Activated naive CD8-positive, alpha-beta T cell treated with anti-CD3 and anti-CD28 coated beads, Interleukin-2, amount 10 ng/mL, durations not matched to agents 7 days and 5 days (primary cell): ENCODE measurements at regions not wholly inside any gene's neighbourhood (a gene's known extent, or its start where the extent isn't known, plus 50 kb on each side); places are given as distances from the start of the nearest gene placed in this dataset.

ENCODE experiments used
- ATAC-seq: fragments of 150-1000 bp; cut with Tn5 transposase; one replicate; pipeline ENCODE4 v1.10.0; 2021; ENCODE audit warnings: low read depth, moderate library complexity
- POLR2A ChIA-PET: fragments of 350-600 bp; sonication (Branson Sonifier 250); formaldehyde crosslinking; loops from one replicate; lab custom pipeline; 2021; ENCODE audit warnings: antibody characterized with exemption; lab: Charles Lee
- DNase-seq: peaks from one replicate; pipeline ENCODE4 v3.0.0; 2021
- H3K27ac Mint-ChIP-seq: one replicate; pipeline ENCODE4 v1.8.0; 2022; ENCODE audit warnings: mild to moderate bottlenecking, mixed read lengths
- H3K27me3 Mint-ChIP-seq: one replicate; pipeline ENCODE4 v1.8.0; 2022; ENCODE audit warnings: mild to moderate bottlenecking, moderate library complexity, mixed read lengths
- H3K36me3 Mint-ChIP-seq: one replicate; pipeline ENCODE4 v1.8.0; 2021; ENCODE audit warnings: mild to moderate bottlenecking, mixed read lengths
- H3K4me1 Mint-ChIP-seq: one replicate; pipeline ENCODE4 v1.8.0; 2021; ENCODE audit warnings: mixed read lengths
- H3K4me3 Mint-ChIP-seq: one replicate; pipeline ENCODE4 v1.8.0; 2022; ENCODE audit warnings: mild to moderate bottlenecking, moderate library complexity, mixed read lengths
- H3K9me3 Mint-ChIP-seq: one replicate; pipeline ENCODE4 v1.8.0; 2021; ENCODE audit warnings: mixed read lengths

DNA sequence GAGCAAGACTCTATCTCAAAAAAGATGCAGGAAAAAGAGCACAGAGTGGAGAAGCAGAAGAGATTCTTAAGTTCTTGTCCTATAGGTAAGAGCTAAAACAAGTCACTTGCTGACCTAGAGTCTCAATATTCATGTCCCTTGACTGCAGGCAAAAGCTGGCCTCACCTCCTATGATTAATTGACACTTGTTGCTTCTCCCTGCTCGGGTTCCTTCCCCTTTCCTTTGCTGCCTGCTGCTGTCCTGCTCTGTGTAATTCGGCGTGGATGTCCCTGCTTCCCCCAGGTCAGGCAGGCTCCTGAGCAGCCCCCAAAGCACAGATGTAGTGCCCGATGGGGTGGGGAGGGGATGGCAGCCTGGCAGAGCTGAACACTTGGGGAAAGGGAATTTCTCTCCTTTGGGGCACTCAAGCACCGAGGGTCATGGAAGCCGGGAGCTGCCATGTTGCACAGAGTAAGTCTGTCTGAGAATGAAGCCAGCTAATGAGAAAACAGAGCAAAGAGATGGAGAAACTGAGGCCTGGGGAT lies 60.8 kb upstream of the NUP50 start:
- no peak overlapping the region for H3K4me3 Mint-ChIP-seq
- H3K36me3 Mint-ChIP-seq, result no peaks in the 10 kb centered on the region
- ATAC-seq, result no peak
- H3K4me1 Mint-ChIP-seq, result no peaks in the 10 kb centered on the region
- POLR2A ChIA-PET, result interaction anchor here (1.5 kb wide), 1 partner anchor 61 kb away, joined by 3 read pairs; the partner anchor contains the start of gene NUP50
- no peak for DNase-seq
- no peak overlapping the region for H3K27ac Mint-ChIP-seq
- no peaks in the 10 kb centered on the region for H3K9me3 Mint-ChIP-seq
- H3K27me3 Mint-ChIP-seq, result peaks cover 4% of the 10 kb centered on the region

DNA sequence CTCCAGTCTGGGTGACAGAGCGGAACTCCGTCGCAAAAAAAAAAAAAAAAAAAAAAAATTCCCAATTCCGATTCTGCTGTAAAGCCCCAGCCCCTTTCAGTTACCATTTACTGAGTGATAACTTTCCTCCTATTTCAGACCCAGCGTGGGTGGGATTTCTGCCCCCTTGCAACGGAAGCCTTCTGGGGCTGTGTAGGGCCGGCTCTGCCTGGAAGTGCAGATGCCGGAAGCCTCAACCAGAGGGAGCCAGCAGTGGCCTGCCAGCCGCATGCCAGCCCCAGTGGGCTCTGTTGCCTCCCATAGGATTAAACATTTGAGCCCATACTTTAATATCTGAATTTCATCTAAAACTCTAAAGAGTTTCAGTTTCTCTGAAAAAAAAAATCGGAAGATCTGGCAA lies 60.0 kb upstream of the NUP50 start:
- Mint-ChIP-seq H3K4me1 (no peaks in the 10 kb centered on the region), H3K27me3 (peaks cover 4% of the 10 kb centered on the region), H3K36me3 (no peaks in the 10 kb centered on the region), H3K9me3 (no peaks in the 10 kb centered on the region), H3K27ac (no peak overlapping the region), H3K4me3 (no peak overlapping the region)
- ATAC-seq, result no peak
- DNase-seq, result no peak
- POLR2A ChIA-PET, result no interaction called here

DNA sequence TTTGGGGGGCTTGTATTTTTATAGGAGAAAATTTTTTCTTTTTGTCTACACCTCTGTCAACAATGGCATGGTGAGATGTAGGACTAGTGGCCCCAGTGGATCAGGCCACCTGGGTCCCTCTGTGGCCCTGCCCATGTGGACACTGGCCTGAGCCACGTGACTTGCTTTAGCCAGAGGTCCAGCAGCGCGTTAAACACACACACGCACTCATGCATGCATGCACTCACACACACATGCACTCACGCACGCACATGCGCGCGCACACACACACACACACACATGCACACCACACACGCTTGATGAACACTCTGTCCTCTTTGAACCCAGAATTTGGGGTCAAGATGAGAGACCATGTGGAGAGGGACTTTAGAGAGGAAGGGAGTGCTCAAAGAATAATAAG lies 59.4 kb upstream of the NUP50 start:
- DNase-seq (no peak), ATAC-seq (no peak)
- Mint-ChIP-seq H3K27ac (no peak overlapping the region), H3K9me3 (no peaks in the 10 kb centered on the region), H3K36me3 (no peaks in the 10 kb centered on the region), H3K27me3 (peaks cover 4% of the 10 kb centered on the region), H3K4me1 (no peaks in the 10 kb centered on the region), H3K4me3 (no peak overlapping the region)
- POLR2A ChIA-PET, result no interaction called here

DNA sequence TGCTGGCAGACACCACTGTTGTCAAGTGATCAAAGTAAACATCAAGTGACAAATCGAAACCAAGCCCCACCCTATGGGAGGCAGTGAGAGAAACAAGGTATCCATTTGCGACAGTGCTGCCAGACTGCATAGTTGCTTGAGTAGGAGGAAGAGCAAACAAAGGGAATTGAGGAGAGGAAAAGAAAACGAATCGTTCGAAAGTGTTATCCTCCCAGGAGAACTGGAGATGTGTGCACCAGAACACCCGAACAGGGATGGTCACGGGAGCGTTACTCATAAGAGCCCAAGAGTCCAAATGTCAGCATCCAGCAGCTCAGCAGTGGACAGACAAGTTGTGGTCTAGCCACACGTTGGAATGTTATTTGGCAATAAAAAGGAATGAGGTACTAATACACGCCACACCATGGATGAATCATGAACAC lies 58.4 kb upstream of the NUP50 start:
- POLR2A ChIA-PET, result no interaction called here
- DNase-seq (no peak), ATAC-seq (no peak)
- H3K27me3 Mint-ChIP-seq, result peaks cover 5% of the 10 kb centered on the region
- H3K4me1 Mint-ChIP-seq, result no peaks in the 10 kb centered on the region
- H3K27ac Mint-ChIP-seq, result no peak overlapping the region
- no peaks in the 10 kb centered on the region for H3K36me3 Mint-ChIP-seq
- no peaks in the 10 kb centered on the region for H3K9me3 Mint-ChIP-seq
- H3K4me3 Mint-ChIP-seq, result no peak overlapping the region

DNA sequence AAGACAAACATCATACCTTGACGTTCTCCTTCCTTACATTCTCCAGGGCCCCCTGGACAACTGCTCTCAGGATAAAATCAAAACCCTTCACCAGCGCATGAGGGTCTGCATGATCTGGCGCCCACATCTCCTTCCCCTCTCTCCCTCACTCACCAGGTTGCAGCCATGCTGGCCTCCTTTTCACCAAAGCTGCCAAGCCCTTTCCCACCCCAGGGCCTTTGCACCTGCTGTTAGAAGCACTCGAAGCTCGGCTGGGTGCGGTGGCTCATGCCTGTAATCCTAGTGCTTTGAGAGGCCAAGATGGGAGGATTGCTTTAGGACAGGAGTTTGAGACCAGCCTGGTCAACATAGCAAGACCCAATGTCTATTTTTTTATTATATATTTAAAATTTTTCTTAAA lies 56.1 kb upstream of the NUP50 start:
- Mint-ChIP-seq H3K36me3 (no peaks in the 10 kb centered on the region), H3K4me1 (no peaks in the 10 kb centered on the region), H3K27me3 (peaks cover 10% of the 10 kb centered on the region), H3K27ac (no peak overlapping the region), H3K4me3 (no peak overlapping the region), H3K9me3 (no peaks in the 10 kb centered on the region)
- POLR2A ChIA-PET, result no interaction called here
- ATAC-seq, result no peak
- no peak for DNase-seq

DNA sequence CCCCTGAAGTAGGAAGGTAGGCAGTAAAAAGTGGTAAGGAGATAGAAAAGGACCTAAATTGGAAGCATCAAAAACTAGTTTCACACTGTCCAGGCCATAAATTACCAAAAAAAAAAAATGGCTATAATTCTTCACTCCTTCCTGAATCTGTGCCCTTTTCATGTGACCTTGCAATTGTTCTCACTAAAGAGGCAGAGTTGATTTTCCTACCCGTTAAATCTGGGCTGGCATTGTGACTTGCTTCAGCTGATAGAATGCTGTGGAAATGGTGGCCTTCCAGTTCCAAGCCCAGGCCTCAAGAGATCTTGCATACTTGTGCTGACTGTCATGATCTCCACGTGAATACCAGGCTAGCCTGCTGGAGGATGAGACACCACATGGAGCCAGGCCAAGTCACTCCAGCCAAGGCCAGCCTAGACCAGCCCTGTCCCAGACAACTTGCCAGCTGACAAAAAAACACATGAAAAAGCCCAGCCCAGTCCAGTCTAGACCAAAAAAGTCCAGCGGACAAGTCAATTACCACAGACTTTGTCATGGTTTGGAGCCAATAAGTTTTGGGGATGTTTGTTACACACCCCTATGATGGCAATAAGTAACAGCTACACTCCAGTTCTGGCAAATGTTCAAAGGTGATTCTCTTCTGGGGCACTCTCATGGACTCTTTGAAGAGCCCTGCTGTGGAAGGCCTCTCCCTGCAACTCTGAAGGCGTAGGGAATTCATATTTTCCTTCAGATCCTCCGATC lies 51.4 kb upstream of the NUP50 start:
- POLR2A ChIA-PET, result no interaction called here
- DNase-seq (no peak), ATAC-seq (no peak)
- H3K36me3 Mint-ChIP-seq, result no peaks in the 10 kb centered on the region
- no peak overlapping the region for H3K4me3 Mint-ChIP-seq
- H3K4me1 Mint-ChIP-seq, result no peaks in the 10 kb centered on the region
- no peaks in the 10 kb centered on the region for H3K9me3 Mint-ChIP-seq
- H3K27ac Mint-ChIP-seq, result no peak overlapping the region
- H3K27me3 Mint-ChIP-seq, result peaks cover 12% of the 10 kb centered on the region
